GM12878 (cell line): ENCODE measurements at regions not wholly inside any gene's neighbourhood (a gene's known extent, or its start where the extent isn't known, plus 50 kb on each side); places are given as distances from the start of the nearest gene placed in this dataset.

ENCODE experiments used
- ATAC-seq: fragments of 200-7000 bp; cut with Tn5 transposase; 3 replicates; pipeline ENCODE4 v1.9.1; 2020; ENCODE audit warnings: mild to moderate bottlenecking, moderate library complexity
- BruUV-seq: library from RNA; stranded (reverse); fragments of 400-500 nt; replicated peaks from 2 replicates; lab custom pipeline; 2021; lab: Mats Ljungman, UMichigan
- CTCF ChIA-PET: fragments of 300-600 bp; sonication (Branson Sonifier 250); formaldehyde crosslinking; extraction: SDS; loops from one replicate; lab custom pipeline; 2021; ENCODE audit warnings: inconsistent platforms; lab: Yijun Ruan, JAX
- POLR2A ChIA-PET: fragments of 350-600 bp; formaldehyde crosslinking; extraction: SDS; loops from one replicate; lab custom pipeline; 2021; ENCODE audit warnings: inconsistent platforms; lab: Charles Lee
- RAD21 ChIA-PET: fragments of 300-600 bp; sonication (Branson Sonifier 250); formaldehyde crosslinking; loops from one replicate; lab custom pipeline; 2023; ENCODE audit warnings: antibody characterized with exemption; ENCODE audit not compliant: unreplicated experiment; lab: Charles Lee
- SMC1A ChIA-PET: fragments of 300-600 bp; sonication (Branson Sonifier 250); formaldehyde crosslinking; loops from one replicate; lab custom pipeline; 2023; ENCODE audit not compliant: unreplicated experiment, uncharacterized antibody; lab: Charles Lee
- DNase-seq: peaks from one replicate; pipeline ENCODE4 v3.0.0-alpha.2; 2011; ENCODE audit warnings: low read depth, low spot score
- FAIRE-seq: peaks from 3 replicates; lab custom pipeline; 2011; peaks lifted over from hg19 to GRCh38; lab: Jason Lieb, UNC
- H2AFZ ChIP-seq: 2 replicates; pipeline ENCODE4 v1.6.0; 2011; ENCODE audit warnings: low read depth, low read length, control low read depth; ENCODE audit not compliant: control insufficient read depth
- H3K27ac ChIP-seq: 2 replicates; pipeline ENCODE4 v1.5.1; 2011; ENCODE audit warnings: control low read depth; ENCODE audit not compliant: control insufficient read depth, insufficient read depth
- H3K27me3 ChIP-seq, 2 experiments: replicated peaks in 1 of 2; 2 replicates each; pipeline versions ENCODE4 v1.6.0 to v1.6.1; 2011; ENCODE audit warnings: low read length in 1 of 2; ENCODE audit not compliant: control insufficient read depth in 2 of 2, insufficient read depth in 2 of 2
- H3K36me3 ChIP-seq, 2 experiments: 2 replicates each; pipeline ENCODE4 v1.5.1; 2011; ENCODE audit warnings: low read length in 1 of 2; ENCODE audit not compliant: control insufficient read depth in 2 of 2, insufficient read depth in 2 of 2
- H3K4me1 ChIP-seq: 2 replicates; pipeline ENCODE4 v1.6.1; 2011; ENCODE audit warnings: mild to moderate bottlenecking, low read length, moderate library complexity, mixed read lengths; ENCODE audit not compliant: control insufficient read depth, insufficient read depth
- H3K4me2 ChIP-seq: 2 replicates; pipeline ENCODE4 v1.6.0; 2011; ENCODE audit warnings: control low read depth; ENCODE audit not compliant: control insufficient read depth, insufficient read depth
- H3K4me3 ChIP-seq: fragments of 200-600 bp; sonication (generic); 2 replicates; pipeline ENCODE4 v1.5.1; 2016
- H3K79me2 ChIP-seq: 2 replicates; pipeline ENCODE4 v1.6.0; 2011; ENCODE audit warnings: low read length; ENCODE audit not compliant: control insufficient read depth, insufficient read depth
- H3K9ac ChIP-seq: 2 replicates; pipeline ENCODE4 v1.8.0; 2011; ENCODE audit warnings: low read length, control low read depth, mixed read lengths; ENCODE audit not compliant: control insufficient read depth, insufficient read depth
- H3K9me3 ChIP-seq: replicated peaks from 3 replicates; pipeline ENCODE4 v1.5.1; 2011; ENCODE audit warnings: mild to moderate bottlenecking, low read length; ENCODE audit not compliant: control insufficient read depth, insufficient read depth
- H4K20me1 ChIP-seq: 2 replicates; pipeline ENCODE4 v1.6.0; 2011; ENCODE audit not compliant: control insufficient read depth, insufficient read depth
- BRCA1 ChIP-seq: IDR thresholded peaks from 2 replicates; pipeline ENCODE4 v1.6.1; 2011; ENCODE audit warnings: low read depth, low read length, improper control_type of control experiment
- MEF2A ChIP-seq: IDR thresholded peaks from 2 replicates; pipeline ENCODE4 v1.6.1; 2011; ENCODE audit warnings: low read depth, mild to moderate bottlenecking, low read length, moderate library complexity; ENCODE audit not compliant: insufficient read depth
- NFIC ChIP-seq: IDR thresholded peaks from 2 replicates; pipeline ENCODE4 v1.6.1; 2012; ENCODE audit warnings: low read depth, mild to moderate bottlenecking, inconsistent platforms, low read length, moderate library complexity
- PAX5 ChIP-seq: IDR thresholded peaks from 2 replicates; pipeline ENCODE4 v1.6.1; 2011; ENCODE audit warnings: low read depth, low read length, borderline replicate concordance
- RAD21 ChIP-seq: IDR thresholded peaks from 2 replicates; pipeline ENCODE4 v1.6.1; 2011; ENCODE audit warnings: mild to moderate bottlenecking, low read depth, low read length, moderate library complexity; ENCODE audit not compliant: insufficient read depth
- SREBF2 ChIP-seq: IDR thresholded peaks from 2 replicates; pipeline ENCODE4 v1.6.1; 2012; ENCODE audit warnings: mild to moderate bottlenecking, low read length
- STAT3 ChIP-seq: IDR thresholded peaks from 2 replicates; pipeline ENCODE4 v1.6.1; 2011; ENCODE audit warnings: low read depth, low read length, improper control_type of control experiment
- SUPT20H ChIP-seq: IDR thresholded peaks from 2 replicates; pipeline ENCODE4 v1.6.1; 2011; ENCODE audit warnings: low read depth, mild to moderate bottlenecking, low read length, moderate library complexity, borderline replicate concordance; ENCODE audit not compliant: control insufficient read depth
- ZBED1 ChIP-seq: IDR thresholded peaks from 2 replicates; pipeline ENCODE4 v1.6.1; 2016; ENCODE audit warnings: borderline replicate concordance
- ZBTB33 ChIP-seq: fragments of 450-650 bp; IDR thresholded peaks from 2 replicates; pipeline ENCODE4 v1.6.1; 2017; ENCODE audit warnings: mild to moderate bottlenecking
- ZNF687 ChIP-seq: fragments of 450-650 bp; IDR thresholded peaks from 2 replicates; pipeline ENCODE4 v1.6.1; 2017; ENCODE audit warnings: mild to moderate bottlenecking, moderate library complexity
- WGBS: methylation state at CpG from one replicate; pipeline ENCODE4 v1.1.6; 2016; ENCODE audit warnings: low lambda C conversion rate; ENCODE audit not compliant: insufficient replicate concordance, insufficient coverage; ENCODE audit errors: missing lambda C conversion rate; 5-methylcytosine and 5-hydroxymethylcytosine counted together
- in situ Hi-C: fragments of 300-500 bp; cut with MboI; formaldehyde crosslinking; loops from 9 replicates; pipeline ENCODE4 v1.14.3; 2018; ENCODE audit warnings: mixed read lengths
- intact Hi-C: fragments of 100-400 bp; cut with micrococcal nuclease; formaldehyde crosslinking; loops from one replicate; pipeline ENCODE4 v1.14.2; 2022; ENCODE audit not compliant: unreplicated experiment
- TF ChIP-seq, protein P1 (sequence below): fragments of 450-650 bp; IDR thresholded peaks from 2 replicates; pipeline ENCODE4 v1.6.1; 2017; ENCODE audit warnings: mild to moderate bottlenecking, low read depth, inconsistent platforms; ENCODE audit not compliant: poor library complexity, severe bottlenecking
- TF ChIP-seq, protein P2 (sequence below): IDR thresholded peaks from 2 replicates; pipeline ENCODE4 v1.6.1; 2011; ENCODE audit warnings: borderline replicate concordance, low read depth, mild to moderate bottlenecking, moderate library complexity, mixed read lengths, low read length; ENCODE audit not compliant: insufficient read depth; ENCODE audit errors: extremely low read length

- FAIRE-seq (no peak), ATAC-seq (no peak)
- Histone ChIP-seq H3K36me3 (no peaks in the 10 kb centered on the region), H3K4me3 (no peak overlapping the region), H4K20me1 (no peaks in the 10 kb centered on the region), H3K4me1 (no peaks in the 10 kb centered on the region), H3K4me2 (no peak overlapping the region)
- ChIA-PET RAD21 (no interaction called here), POLR2A (no interaction called here), SMC1A (no interaction called here)
- WGBS = 2% methylated on average over 3 of the region's 3 CpGs
- intact Hi-C loops = no loop called here
- TF ChIP-seq MEF2A = no peak
- no peak for TF ChIP-seq SREBF2
- no peak for TF ChIP-seq ZBTB33
- no peak for TF ChIP-seq NFIC
- TF ChIP-seq, protein P1, sequence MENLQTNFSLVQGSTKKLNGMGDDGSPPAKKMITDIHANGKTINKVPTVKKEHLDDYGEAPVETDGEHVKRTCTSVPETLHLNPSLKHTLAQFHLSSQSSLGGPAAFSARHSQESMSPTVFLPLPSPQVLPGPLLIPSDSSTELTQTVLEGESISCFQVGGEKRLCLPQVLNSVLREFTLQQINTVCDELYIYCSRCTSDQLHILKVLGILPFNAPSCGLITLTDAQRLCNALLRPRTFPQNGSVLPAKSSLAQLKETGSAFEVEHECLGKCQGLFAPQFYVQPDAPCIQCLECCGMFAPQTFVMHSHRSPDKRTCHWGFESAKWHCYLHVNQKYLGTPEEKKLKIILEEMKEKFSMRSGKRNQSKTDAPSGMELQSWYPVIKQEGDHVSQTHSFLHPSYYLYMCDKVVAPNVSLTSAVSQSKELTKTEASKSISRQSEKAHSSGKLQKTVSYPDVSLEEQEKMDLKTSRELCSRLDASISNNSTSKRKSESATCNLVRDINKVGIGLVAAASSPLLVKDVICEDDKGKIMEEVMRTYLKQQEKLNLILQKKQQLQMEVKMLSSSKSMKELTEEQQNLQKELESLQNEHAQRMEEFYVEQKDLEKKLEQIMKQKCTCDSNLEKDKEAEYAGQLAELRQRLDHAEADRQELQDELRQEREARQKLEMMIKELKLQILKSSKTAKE = no peak
- TF ChIP-seq BRCA1 = no peak
- no peak for TF ChIP-seq STAT3
- TF ChIP-seq PAX5 = no peak
- no peak for TF ChIP-seq SUPT20H
- no peak for TF ChIP-seq ZBED1
- TF ChIP-seq, protein P2, sequence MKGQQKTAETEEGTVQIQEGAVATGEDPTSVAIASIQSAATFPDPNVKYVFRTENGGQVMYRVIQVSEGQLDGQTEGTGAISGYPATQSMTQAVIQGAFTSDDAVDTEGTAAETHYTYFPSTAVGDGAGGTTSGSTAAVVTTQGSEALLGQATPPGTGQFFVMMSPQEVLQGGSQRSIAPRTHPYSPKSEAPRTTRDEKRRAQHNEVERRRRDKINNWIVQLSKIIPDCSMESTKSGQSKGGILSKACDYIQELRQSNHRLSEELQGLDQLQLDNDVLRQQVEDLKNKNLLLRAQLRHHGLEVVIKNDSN = no peak
- no peak for TF ChIP-seq RAD21
- no peak for TF ChIP-seq ZNF687
- TF ChIP-seq, all 136 proteins: peak for 0
- Histone ChIP-seq H3K79me2 (no peaks in the 10 kb centered on the region), H3K27ac (no peak overlapping the region), H3K9me3 (no peaks in the 10 kb centered on the region), H3K9ac (no peak overlapping the region), H2AFZ (no peak overlapping the region), H3K27me3 (no peaks in the 10 kb centered on the region; a peak in 2 of 4 replicates)
- CTCF ChIA-PET = no interaction called here
- in situ Hi-C loops = no loop called here
- BruUV-seq = no TSS peak
- no peak for DNase-seq
These were observed 206.2 kb upstream of the COPS8 start for GRCh38 chr2:236879416-236879963.
